RWPE2 (cell line): ENCODE measurements at regions not wholly inside any gene's neighbourhood (a gene's known extent, or its start where the extent isn't known, plus 50 kb on each side); places are given as distances from the start of the nearest gene placed in this dataset.

Experiments used
- ATAC-seq: fragments of 200-7000 bp; cut with Tn5 transposase; 3 replicates; pipeline ENCODE4 v1.9.1; 2021; ENCODE audit warnings: low read depth
- DNase-seq: peaks from one replicate; pipeline ENCODE4 v3.0.0-alpha.2; 2020; ENCODE audit warnings: low spot score
- H3K27ac ChIP-seq: fragments of 450-650 bp; 2 replicates; pipeline ENCODE4 v1.5.1; 2017; ENCODE audit warnings: mild to moderate bottlenecking; ENCODE audit not compliant: poor library complexity, severe bottlenecking
- H3K27me3 ChIP-seq: fragments of 250-450 bp; sonication (Bioruptor Pico); 2 replicates; pipeline ENCODE4 v1.5.1; 2021; ENCODE audit warnings: mild to moderate bottlenecking, moderate library complexity; ENCODE audit not compliant: insufficient read depth, poor library complexity, severe bottlenecking
- H3K36me3 ChIP-seq: fragments of 250-450 bp; sonication (Bioruptor Pico); 2 replicates; pipeline ENCODE4 v1.5.1; 2020; ENCODE audit warnings: low read depth, mild to moderate bottlenecking, moderate library complexity
- H3K4me1 ChIP-seq: fragments of 250-450 bp; sonication (Bioruptor Pico); 2 replicates; pipeline ENCODE4 v1.5.1; 2021; ENCODE audit warnings: mild to moderate bottlenecking, moderate library complexity; ENCODE audit not compliant: insufficient read depth, poor library complexity, severe bottlenecking
- H3K4me3 ChIP-seq: fragments of 250-450 bp; sonication (Bioruptor Pico); 2 replicates; pipeline ENCODE4 v1.5.1; 2021; ENCODE audit warnings: mild to moderate bottlenecking, moderate library complexity; ENCODE audit not compliant: severe bottlenecking
- H3K9me3 ChIP-seq: fragments of 250-450 bp; sonication (Bioruptor Pico); 2 replicates; pipeline ENCODE4 v1.5.1; 2021; ENCODE audit warnings: mild to moderate bottlenecking, moderate library complexity; ENCODE audit not compliant: severe bottlenecking
- TF ChIP-seq, protein P1 (sequence below): fragments of 450-650 bp; IDR thresholded peaks from one replicate; pipeline ENCODE4 v1.5.1; 2017; ENCODE audit warnings: mild to moderate bottlenecking, moderate library complexity; ENCODE audit not compliant: poor library complexity, severe bottlenecking

GRCh38 chr4:89446193-89446592 is 138.6 kb upstream of the GPRIN3 start:
- TF ChIP-seq, protein P1, sequence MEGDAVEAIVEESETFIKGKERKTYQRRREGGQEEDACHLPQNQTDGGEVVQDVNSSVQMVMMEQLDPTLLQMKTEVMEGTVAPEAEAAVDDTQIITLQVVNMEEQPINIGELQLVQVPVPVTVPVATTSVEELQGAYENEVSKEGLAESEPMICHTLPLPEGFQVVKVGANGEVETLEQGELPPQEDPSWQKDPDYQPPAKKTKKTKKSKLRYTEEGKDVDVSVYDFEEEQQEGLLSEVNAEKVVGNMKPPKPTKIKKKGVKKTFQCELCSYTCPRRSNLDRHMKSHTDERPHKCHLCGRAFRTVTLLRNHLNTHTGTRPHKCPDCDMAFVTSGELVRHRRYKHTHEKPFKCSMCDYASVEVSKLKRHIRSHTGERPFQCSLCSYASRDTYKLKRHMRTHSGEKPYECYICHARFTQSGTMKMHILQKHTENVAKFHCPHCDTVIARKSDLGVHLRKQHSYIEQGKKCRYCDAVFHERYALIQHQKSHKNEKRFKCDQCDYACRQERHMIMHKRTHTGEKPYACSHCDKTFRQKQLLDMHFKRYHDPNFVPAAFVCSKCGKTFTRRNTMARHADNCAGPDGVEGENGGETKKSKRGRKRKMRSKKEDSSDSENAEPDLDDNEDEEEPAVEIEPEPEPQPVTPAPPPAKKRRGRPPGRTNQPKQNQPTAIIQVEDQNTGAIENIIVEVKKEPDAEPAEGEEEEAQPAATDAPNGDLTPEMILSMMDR = no peak
- H3K27me3 ChIP-seq = no peaks in the 10 kb centered on the region
- DNase-seq (no peak), ATAC-seq (no peak)
- no peak overlapping the region for H3K27ac ChIP-seq
- no peaks in the 10 kb centered on the region for H3K4me1 ChIP-seq
- no peaks in the 10 kb centered on the region for H3K9me3 ChIP-seq
- no peak overlapping the region for H3K4me3 ChIP-seq
- H3K36me3 ChIP-seq = no peaks in the 10 kb centered on the region

DNA sequence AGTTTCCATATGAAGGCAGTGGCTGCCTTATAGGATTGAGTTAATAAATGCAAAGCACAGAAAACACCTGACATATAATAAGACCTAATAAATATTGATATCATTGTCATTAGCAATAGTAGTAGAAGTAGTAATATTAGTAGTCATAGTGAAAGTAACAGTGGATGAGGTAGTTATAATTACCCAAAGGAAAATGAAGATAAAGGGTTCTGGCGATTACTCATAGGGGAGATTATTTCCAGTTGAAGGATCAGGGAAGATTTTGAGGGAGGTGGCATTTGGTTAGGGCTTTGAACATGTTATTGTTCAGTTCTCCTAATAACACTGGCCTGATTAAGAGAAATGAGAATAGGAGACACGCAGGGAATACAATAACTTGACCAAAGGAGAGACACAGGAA is 131.9 kb upstream of the GPRIN3 start:
- Histone ChIP-seq H3K9me3 (no peaks in the 10 kb centered on the region), H3K27ac (no peak overlapping the region), H3K36me3 (no peaks in the 10 kb centered on the region), H3K4me3 (no peak overlapping the region), H3K4me1 (no peaks in the 10 kb centered on the region), H3K27me3 (no peaks in the 10 kb centered on the region)
- TF ChIP-seq, protein P1 = no peak
- ATAC-seq (no peak), DNase-seq (no peak)

- TF ChIP-seq, protein P1 = peak; percentile 60
- DNase-seq (no peak), ATAC-seq (peak; percentile 82)
- no peaks in the 10 kb centered on the region for H3K27me3 ChIP-seq
- no peaks in the 10 kb centered on the region for H3K36me3 ChIP-seq
- no peak overlapping the region for H3K27ac ChIP-seq
- H3K4me3 ChIP-seq = no peak overlapping the region
- H3K9me3 ChIP-seq = no peaks in the 10 kb centered on the region
- H3K4me1 ChIP-seq = no peaks in the 10 kb centered on the region
These were observed 130.7 kb upstream of the GPRIN3 start for GRCh38 chr4:89438102-89438831.

DNA sequence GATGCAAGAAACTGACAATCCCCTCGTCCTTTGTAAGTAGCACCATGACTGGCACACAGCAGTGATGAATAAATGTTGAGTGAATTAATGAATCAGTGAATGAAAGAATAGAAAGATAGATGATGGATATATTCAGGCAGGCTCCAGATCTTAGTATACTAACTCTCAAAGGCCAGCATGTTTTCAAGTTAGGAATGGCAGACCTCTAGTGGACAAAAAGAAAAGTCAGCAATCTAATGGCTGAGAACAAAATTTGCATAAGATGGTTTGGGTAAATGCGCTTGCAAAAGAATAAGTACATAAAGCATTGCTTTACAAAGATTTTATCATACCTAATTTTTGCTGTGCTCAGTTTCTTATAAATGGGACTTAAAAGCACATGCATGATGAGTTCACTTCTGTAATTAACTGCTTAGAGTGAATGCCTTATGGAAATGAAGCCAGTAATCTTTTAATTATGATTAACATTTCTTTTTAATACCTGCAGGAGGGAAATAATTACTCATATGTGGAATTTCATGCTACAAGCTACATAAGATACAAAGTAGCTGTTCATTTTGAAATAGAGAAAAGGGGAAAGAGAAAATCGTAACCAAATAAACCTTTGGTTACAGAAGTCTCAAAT is 126.9 kb upstream of the GPRIN3 start:
- H3K9me3 ChIP-seq = no peaks in the 10 kb centered on the region
- ATAC-seq = peak; percentile 46; the same call in 1 of the 3 replicates
- no peak overlapping the region for H3K4me3 ChIP-seq
- no peaks in the 10 kb centered on the region for H3K4me1 ChIP-seq
- no peak for DNase-seq
- H3K27me3 ChIP-seq = no peaks in the 10 kb centered on the region
- no peak overlapping the region for H3K27ac ChIP-seq
- TF ChIP-seq, protein P1 = peak; percentile 76
- H3K36me3 ChIP-seq = no peaks in the 10 kb centered on the region

DNA sequence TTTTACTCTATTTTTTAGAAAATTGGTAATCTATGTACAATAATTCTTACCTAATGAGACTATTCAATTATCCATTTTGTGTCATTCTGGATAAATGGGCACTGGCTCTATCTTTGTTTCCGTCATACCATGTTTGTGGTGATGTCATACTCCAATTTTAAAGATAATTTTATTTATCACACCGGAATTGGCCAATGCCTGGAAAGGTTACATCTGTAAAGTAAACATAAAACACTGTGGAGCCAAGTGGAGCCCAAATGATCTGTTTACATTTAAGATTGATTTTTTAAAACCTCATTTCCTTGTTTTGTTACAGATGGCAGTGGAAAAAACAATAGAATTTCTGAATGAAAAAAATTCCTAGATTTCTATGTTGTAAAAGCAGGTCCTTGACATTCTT is 120.2 kb upstream of the GPRIN3 start:
- Histone ChIP-seq H3K4me3 (no peak overlapping the region), H3K36me3 (no peaks in the 10 kb centered on the region), H3K9me3 (no peaks in the 10 kb centered on the region), H3K27me3 (no peaks in the 10 kb centered on the region), H3K4me1 (no peaks in the 10 kb centered on the region), H3K27ac (no peak overlapping the region)
- TF ChIP-seq, protein P1 = no peak
- DNase-seq (no peak), ATAC-seq (no peak)
